ENCODE measurements at regions not wholly inside any gene's neighbourhood (a gene's known extent, or its start where the extent isn't known, plus 50 kb on each side); places are given as distances from the start of the nearest gene placed in this dataset.

DNA sequence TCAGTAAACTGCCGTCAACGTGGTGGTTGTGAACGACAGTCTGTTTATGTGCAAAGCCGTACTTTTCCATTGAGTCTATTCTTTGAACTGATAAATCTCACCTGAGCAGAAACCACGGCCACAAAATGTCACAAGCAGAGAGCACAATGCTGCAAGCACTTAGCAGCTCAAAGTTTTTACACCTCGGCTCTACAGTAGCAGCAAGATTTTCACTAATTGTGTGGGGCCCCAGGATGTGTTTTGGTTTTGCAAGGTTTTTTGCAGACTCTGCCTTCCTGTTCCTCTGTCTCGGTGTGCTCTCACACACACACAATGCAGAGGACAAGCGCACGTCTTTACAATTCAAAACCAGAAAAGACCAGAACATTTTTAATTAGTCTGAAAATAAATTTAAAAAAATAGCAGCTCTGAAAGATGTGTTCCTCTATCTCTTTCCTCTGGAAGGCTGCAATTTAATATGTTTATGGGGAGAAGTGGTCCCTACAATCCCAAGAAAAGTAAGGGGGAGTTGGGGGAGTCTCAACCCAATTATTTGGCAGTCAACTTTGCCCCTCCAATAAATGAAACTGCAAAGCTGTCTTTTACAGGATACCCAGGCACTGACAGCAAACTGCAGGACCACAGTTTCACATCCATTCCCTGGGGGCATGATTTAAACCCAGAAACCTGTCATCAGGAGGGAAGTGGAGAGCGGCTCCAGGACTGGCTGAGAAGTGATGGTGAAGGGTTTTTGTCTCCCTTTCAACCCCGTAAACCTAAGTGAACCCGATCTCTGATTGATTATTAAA is 73.8 kb upstream of the SFMBT2 start:
- Histone ChIP-seq H3K27me3 (ENCODE audit: control insufficient read depth in 1 of 2, insufficient read depth in 2 of 2, low read length in 2 of 2) (peaks cover 0 to 35% of the 10 kb centered on the region in 2 experiments; a peak in 2 of 5 replicates), H3K4me2 (ENCODE audit: low read depth, low read length) (no peak overlapping the region), H3K36me3 (replicated peaks in 1 of 2; ENCODE audit: control insufficient read depth in 1 of 2, insufficient read depth in 2 of 2, low read length in 2 of 2) (no peaks in the 10 kb centered on the region), H3K27ac (ENCODE audit: extremely low read length, insufficient read depth, low read length) (no peak overlapping the region), H3K79me2 (ENCODE audit: insufficient read depth, low read length) (no peaks in the 10 kb centered on the region), H3K9ac (ENCODE audit: insufficient read depth, low read depth, low read length) (no peak overlapping the region), H3K4me3 (replicated peaks in 1 of 3; ENCODE audit: insufficient read depth in 1 of 3, low read depth in 2 of 3, low read length in 3 of 3) (no peak overlapping the region), H2AFZ (ENCODE audit: low read length) (no peak overlapping the region), H4K20me1 (ENCODE audit: insufficient read depth, low read length) (no peaks in the 10 kb centered on the region), H3K4me1 (ENCODE audit: insufficient read depth, low read length) (peaks cover 8% of the 10 kb centered on the region), H3K9me3 (ENCODE audit: low read length) (no peaks in the 10 kb centered on the region)
- ChIA-PET CTCF (ENCODE audit: low intra/inter-chr PET ratio, low total read pairs) (no interaction called here), POLR2A (no interaction called here)
- DNase-seq (ENCODE audit: low spot score) (no peak), ATAC-seq (no peak), FAIRE-seq (no peak)
- 42% methylated on average over 12 of the region's 12 CpGs for WGBS (ENCODE audit: low lambda C conversion rate)
- BruUV-seq (replicated peaks): no TSS peak
- intact Hi-C loops (cut with micrococcal nuclease; ENCODE audit: unreplicated experiment) (no loop called here), in situ Hi-C loops (cut with HindIII; ENCODE audit: extremely low pct_ligation_motif_present, low pct_unique_long_range_greater_than_20kb) (no loop called here)
- TF ChIP-seq, protein P1, sequence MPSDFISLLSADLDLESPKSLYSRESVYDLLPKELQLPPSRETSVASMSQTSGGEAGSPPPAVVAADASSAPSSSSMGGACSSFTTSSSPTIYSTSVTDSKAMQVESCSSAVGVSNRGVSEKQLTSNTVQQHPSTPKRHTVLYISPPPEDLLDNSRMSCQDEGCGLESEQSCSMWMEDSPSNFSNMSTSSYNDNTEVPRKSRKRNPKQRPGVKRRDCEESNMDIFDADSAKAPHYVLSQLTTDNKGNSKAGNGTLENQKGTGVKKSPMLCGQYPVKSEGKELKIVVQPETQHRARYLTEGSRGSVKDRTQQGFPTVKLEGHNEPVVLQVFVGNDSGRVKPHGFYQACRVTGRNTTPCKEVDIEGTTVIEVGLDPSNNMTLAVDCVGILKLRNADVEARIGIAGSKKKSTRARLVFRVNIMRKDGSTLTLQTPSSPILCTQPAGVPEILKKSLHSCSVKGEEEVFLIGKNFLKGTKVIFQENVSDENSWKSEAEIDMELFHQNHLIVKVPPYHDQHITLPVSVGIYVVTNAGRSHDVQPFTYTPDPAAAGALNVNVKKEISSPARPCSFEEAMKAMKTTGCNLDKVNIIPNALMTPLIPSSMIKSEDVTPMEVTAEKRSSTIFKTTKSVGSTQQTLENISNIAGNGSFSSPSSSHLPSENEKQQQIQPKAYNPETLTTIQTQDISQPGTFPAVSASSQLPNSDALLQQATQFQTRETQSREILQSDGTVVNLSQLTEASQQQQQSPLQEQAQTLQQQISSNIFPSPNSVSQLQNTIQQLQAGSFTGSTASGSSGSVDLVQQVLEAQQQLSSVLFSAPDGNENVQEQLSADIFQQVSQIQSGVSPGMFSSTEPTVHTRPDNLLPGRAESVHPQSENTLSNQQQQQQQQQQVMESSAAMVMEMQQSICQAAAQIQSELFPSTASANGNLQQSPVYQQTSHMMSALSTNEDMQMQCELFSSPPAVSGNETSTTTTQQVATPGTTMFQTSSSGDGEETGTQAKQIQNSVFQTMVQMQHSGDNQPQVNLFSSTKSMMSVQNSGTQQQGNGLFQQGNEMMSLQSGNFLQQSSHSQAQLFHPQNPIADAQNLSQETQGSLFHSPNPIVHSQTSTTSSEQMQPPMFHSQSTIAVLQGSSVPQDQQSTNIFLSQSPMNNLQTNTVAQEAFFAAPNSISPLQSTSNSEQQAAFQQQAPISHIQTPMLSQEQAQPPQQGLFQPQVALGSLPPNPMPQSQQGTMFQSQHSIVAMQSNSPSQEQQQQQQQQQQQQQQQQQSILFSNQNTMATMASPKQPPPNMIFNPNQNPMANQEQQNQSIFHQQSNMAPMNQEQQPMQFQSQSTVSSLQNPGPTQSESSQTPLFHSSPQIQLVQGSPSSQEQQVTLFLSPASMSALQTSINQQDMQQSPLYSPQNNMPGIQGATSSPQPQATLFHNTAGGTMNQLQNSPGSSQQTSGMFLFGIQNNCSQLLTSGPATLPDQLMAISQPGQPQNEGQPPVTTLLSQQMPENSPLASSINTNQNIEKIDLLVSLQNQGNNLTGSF (CRISPR knock-in tag; IDR thresholded peaks at IDR 0.05): no peak
- TF ChIP-seq, protein P2, sequence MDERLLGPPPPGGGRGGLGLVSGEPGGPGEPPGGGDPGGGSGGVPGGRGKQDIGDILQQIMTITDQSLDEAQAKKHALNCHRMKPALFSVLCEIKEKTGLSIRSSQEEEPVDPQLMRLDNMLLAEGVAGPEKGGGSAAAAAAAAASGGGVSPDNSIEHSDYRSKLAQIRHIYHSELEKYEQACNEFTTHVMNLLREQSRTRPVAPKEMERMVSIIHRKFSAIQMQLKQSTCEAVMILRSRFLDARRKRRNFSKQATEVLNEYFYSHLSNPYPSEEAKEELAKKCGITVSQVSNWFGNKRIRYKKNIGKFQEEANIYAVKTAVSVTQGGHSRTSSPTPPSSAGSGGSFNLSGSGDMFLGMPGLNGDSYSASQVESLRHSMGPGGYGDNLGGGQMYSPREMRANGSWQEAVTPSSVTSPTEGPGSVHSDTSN (CRISPR knock-in tag; IDR thresholded peaks at IDR 0.05): no peak
- no peak for TF ChIP-seq ZNF792 (CRISPR knock-in tag; IDR thresholded peaks at IDR 0.05)
- TF ChIP-seq SATB2 (CRISPR knock-in tag; IDR thresholded peaks at IDR 0.05): no peak
- TF ChIP-seq PHF5A (CRISPR knock-in tag; IDR thresholded peaks at IDR 0.05; ENCODE audit: low read depth, unreplicated experiment): no peak
- TF ChIP-seq KDM6A (CRISPR knock-in tag; IDR thresholded peaks at IDR 0.05; ENCODE audit: low read depth): no peak

All from HepG2 (cell line).